PC-9 (cell line): ENCODE measurements at regions not wholly inside any gene's neighbourhood (a gene's known extent, or its start where the extent isn't known, plus 50 kb on each side); places are given as distances from the start of the nearest gene placed in this dataset.

Source experiments
- BruUV-seq: library from RNA; stranded (reverse); fragments of 400-500 nt; replicated peaks from 2 replicates; lab custom pipeline; 2021; lab: Mats Ljungman, UMichigan
- CTCF ChIA-PET: fragments of 300-600 bp; sonication (Branson Sonifier 250); formaldehyde crosslinking; loops from one replicate; lab custom pipeline; 2022; ENCODE audit warnings: antibody characterized with exemption; lab: Charles Lee
- POLR2A ChIA-PET: fragments of 300-600 bp; sonication (Branson Sonifier 250); formaldehyde crosslinking; loops from one replicate; lab custom pipeline; 2022; ENCODE audit warnings: antibody characterized with exemption; ENCODE audit not compliant: unreplicated experiment; lab: Charles Lee
- DNase-seq, 2 experiments: peaks; one replicate each; pipeline versions ENCODE4 v3.0.0 to v3.0.0-alpha.2; 2015 to 2022; ENCODE audit warnings: mixed read lengths in 1 of 2
- H2AFZ ChIP-seq: fragments of 200-600 bp; sonication (generic); 2 replicates; pipeline ENCODE4 v1.8.1; 2017; ENCODE audit warnings: antibody characterized with exemption
- H3F3A ChIP-seq: fragments of 200-600 bp; sonication (generic); 2 replicates; pipeline ENCODE4 v1.8.1; 2017; ENCODE audit warnings: antibody characterized with exemption, mild to moderate bottlenecking, low read depth; ENCODE audit not compliant: insufficient read depth
- H3K27ac ChIP-seq: fragments of 200-600 bp; sonication (generic); 2 replicates; pipeline ENCODE4 v1.6.1; 2016; ENCODE audit warnings: mixed run types
- H3K27me3 ChIP-seq: fragments of 200-600 bp; sonication (generic); 2 replicates; pipeline ENCODE4 v1.6.1; 2016; ENCODE audit warnings: low read depth, mixed run types; ENCODE audit not compliant: insufficient read depth
- H3K36me3 ChIP-seq: fragments of 200-600 bp; sonication (generic); 2 replicates; pipeline ENCODE4 v1.6.1; 2016; ENCODE audit warnings: low read depth, mixed run types
- H3K4me1 ChIP-seq: fragments of 200-600 bp; sonication (generic); replicated peaks from 2 replicates; pipeline ENCODE4 v1.6.1; 2016; ENCODE audit warnings: mixed run types; ENCODE audit not compliant: insufficient read depth
- H3K4me2 ChIP-seq: fragments of 200-600 bp; sonication (generic); 2 replicates; pipeline ENCODE4 v1.6.1; 2017; ENCODE audit warnings: mixed run types
- H3K4me3 ChIP-seq: fragments of 200-600 bp; sonication (generic); 2 replicates; pipeline ENCODE4 v1.6.1; 2016; ENCODE audit warnings: mixed run types
- H3K79me2 ChIP-seq: fragments of 200-600 bp; sonication (generic); 2 replicates; pipeline ENCODE4 v1.6.1; 2017; ENCODE audit warnings: low read depth, mixed run types
- H3K9me2 ChIP-seq: fragments of 200-600 bp; sonication (generic); 2 replicates; pipeline ENCODE4 v1.8.1; 2017; ENCODE audit warnings: mild to moderate bottlenecking; ENCODE audit not compliant: insufficient read depth
- H3K9me3 ChIP-seq: fragments of 200-600 bp; sonication (generic); 2 replicates; pipeline ENCODE4 v1.8.1; 2016; ENCODE audit warnings: low read depth; ENCODE audit not compliant: insufficient read depth
- H4K20me1 ChIP-seq: fragments of 200-600 bp; sonication (generic); 2 replicates; pipeline ENCODE4 v1.8.1; 2017; ENCODE audit not compliant: insufficient read depth
- CTCF ChIP-seq: fragments of 200-600 bp; sonication (generic); conservative IDR thresholded peaks from 2 replicates; pipeline ENCODE4 v1.6.1; 2017; ENCODE audit warnings: mixed run types, antibody characterized with exemption, mild to moderate bottlenecking, moderate library complexity
- EZH2 ChIP-seq: fragments of 200-600 bp; sonication (generic); IDR thresholded peaks from 2 replicates; pipeline ENCODE4 v1.8.0; 2017; ENCODE audit warnings: antibody characterized with exemption, low read depth
- intact Hi-C: fragments of 100-400 bp; cut with micrococcal nuclease; formaldehyde crosslinking; loops from one replicate; pipeline ENCODE4 v1.10.0; 2022; ENCODE audit not compliant: unreplicated experiment

- ChIA-PET POLR2A (no interaction called here), CTCF (no interaction called here)
- no peak overlapping the region for H3K4me2 ChIP-seq
- no peaks in the 10 kb centered on the region for H3K9me2 ChIP-seq
- peaks cover 5% of the 10 kb centered on the region; the same call in 1 of the 2 replicates for H3K27me3 ChIP-seq
- H4K20me1 ChIP-seq: no peaks in the 10 kb centered on the region
- H3K4me1 ChIP-seq: no peaks in the 10 kb centered on the region
- no peak overlapping the region for H3K27ac ChIP-seq
- DNase-seq: no peak
- H3K79me2 ChIP-seq: no peaks in the 10 kb centered on the region
- no peaks in the 10 kb centered on the region for H3K9me3 ChIP-seq
- no TSS peak for BruUV-seq
- intact Hi-C loops: no loop called here
- no peak overlapping the region for H3K4me3 ChIP-seq
- TF ChIP-seq CTCF (no peak), EZH2 (no peak)
- H3F3A ChIP-seq: no peaks in the 10 kb centered on the region
- no peaks in the 10 kb centered on the region for H3K36me3 ChIP-seq
- no peak overlapping the region for H2AFZ ChIP-seq
Measured at GRCh38 chr22:27087051-27087450, 429.7 kb downstream of the MIAT start.

- H3F3A ChIP-seq: peaks cover 6% of the 10 kb centered on the region; the same call in 1 of the 2 replicates
- no TSS peak for BruUV-seq
- no peak overlapping the region for H3K27ac ChIP-seq
- H2AFZ ChIP-seq: no peak overlapping the region
- no peaks in the 10 kb centered on the region for H3K9me3 ChIP-seq
- no peaks in the 10 kb centered on the region for H3K9me2 ChIP-seq
- intact Hi-C loops: no loop called here
- H3K4me3 ChIP-seq: no peak overlapping the region
- H4K20me1 ChIP-seq: no peaks in the 10 kb centered on the region
- no peak for TF ChIP-seq EZH2
- TF ChIP-seq CTCF: no peak
- peaks cover 5% of the 10 kb centered on the region; the same call in 1 of the 2 replicates for H3K27me3 ChIP-seq
- ChIA-PET CTCF (no interaction called here), POLR2A (no interaction called here)
- H3K36me3 ChIP-seq: no peaks in the 10 kb centered on the region
- no peaks in the 10 kb centered on the region for H3K79me2 ChIP-seq
- H3K4me1 ChIP-seq: no peaks in the 10 kb centered on the region
- H3K4me2 ChIP-seq: no peak overlapping the region
- DNase-seq: no peak
Measured at GRCh38 chr22:27088026-27088425, 430.6 kb downstream of the MIAT start.

GRCh38 chr22:27089264-27089663, 431.9 kb downstream of the MIAT start:
- H3K9me3 ChIP-seq: no peaks in the 10 kb centered on the region
- H2AFZ ChIP-seq: no peak overlapping the region
- peaks cover 13% of the 10 kb centered on the region; the same call in 1 of the 2 replicates for H3F3A ChIP-seq
- TF ChIP-seq CTCF (no peak), EZH2 (no peak)
- ChIA-PET CTCF (interaction anchor here (0.6 kb wide), 1 partner anchor 292 kb away, joined by 4 read pairs; no protein-coding TSS in a partner anchor), POLR2A (no interaction called here)
- H3K36me3 ChIP-seq: no peaks in the 10 kb centered on the region
- H3K9me2 ChIP-seq: no peaks in the 10 kb centered on the region
- H3K4me2 ChIP-seq: no peak overlapping the region
- no peak overlapping the region for H3K4me3 ChIP-seq
- H4K20me1 ChIP-seq: no peaks in the 10 kb centered on the region
- peaks cover 5% of the 10 kb centered on the region; the same call in 1 of the 2 replicates for H3K27me3 ChIP-seq
- no peaks in the 10 kb centered on the region for H3K4me1 ChIP-seq
- H3K79me2 ChIP-seq: no peaks in the 10 kb centered on the region
- intact Hi-C loops: no loop called here
- BruUV-seq: no TSS peak
- no peak for DNase-seq
- no peak overlapping the region for H3K27ac ChIP-seq
